PC-9 (cell line): ENCODE measurements at regions not wholly inside any gene's neighbourhood (a gene's known extent, or its start where the extent isn't known, plus 50 kb on each side); places are given as distances from the start of the nearest gene placed in this dataset.

ENCODE experiments used
- EZH2 ChIP-seq: fragments of 200-600 bp; sonication (generic); IDR thresholded peaks from 2 replicates; pipeline ENCODE4 v1.8.0; 2017; ENCODE audit warnings: antibody characterized with exemption, low read depth
- TF ChIP-seq, protein P1 (sequence below): fragments of 200-600 bp; sonication (generic); conservative IDR thresholded peaks from 2 replicates; pipeline ENCODE4 v1.6.1; 2017; ENCODE audit warnings: mixed run types, antibody characterized with exemption, mild to moderate bottlenecking, moderate library complexity

DNA sequence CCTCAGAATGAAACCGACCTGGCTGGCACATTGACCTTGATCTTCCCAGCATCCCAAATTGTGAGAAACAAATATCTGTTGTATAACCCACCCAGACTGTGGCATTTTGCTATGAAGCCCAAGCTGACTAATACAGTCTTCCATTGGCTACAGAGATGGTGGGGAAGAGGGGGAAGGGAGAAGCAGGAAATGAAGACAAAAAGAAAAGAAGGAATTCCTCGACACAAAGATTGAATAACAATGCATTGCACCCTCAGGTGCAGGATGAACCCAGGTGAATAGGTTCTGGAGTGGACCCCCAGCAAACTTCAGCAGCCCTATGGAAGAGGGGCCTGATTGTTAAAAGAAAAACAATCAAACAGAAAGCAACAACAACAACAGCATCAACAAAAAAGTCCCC, 270.7 kb downstream of the FSIP2 start:
- TF ChIP-seq, protein P1, sequence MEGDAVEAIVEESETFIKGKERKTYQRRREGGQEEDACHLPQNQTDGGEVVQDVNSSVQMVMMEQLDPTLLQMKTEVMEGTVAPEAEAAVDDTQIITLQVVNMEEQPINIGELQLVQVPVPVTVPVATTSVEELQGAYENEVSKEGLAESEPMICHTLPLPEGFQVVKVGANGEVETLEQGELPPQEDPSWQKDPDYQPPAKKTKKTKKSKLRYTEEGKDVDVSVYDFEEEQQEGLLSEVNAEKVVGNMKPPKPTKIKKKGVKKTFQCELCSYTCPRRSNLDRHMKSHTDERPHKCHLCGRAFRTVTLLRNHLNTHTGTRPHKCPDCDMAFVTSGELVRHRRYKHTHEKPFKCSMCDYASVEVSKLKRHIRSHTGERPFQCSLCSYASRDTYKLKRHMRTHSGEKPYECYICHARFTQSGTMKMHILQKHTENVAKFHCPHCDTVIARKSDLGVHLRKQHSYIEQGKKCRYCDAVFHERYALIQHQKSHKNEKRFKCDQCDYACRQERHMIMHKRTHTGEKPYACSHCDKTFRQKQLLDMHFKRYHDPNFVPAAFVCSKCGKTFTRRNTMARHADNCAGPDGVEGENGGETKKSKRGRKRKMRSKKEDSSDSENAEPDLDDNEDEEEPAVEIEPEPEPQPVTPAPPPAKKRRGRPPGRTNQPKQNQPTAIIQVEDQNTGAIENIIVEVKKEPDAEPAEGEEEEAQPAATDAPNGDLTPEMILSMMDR: no peak
- no peak for TF ChIP-seq EZH2
